GM19463 (cell line): ENCODE measurements at regions not wholly inside any gene's neighbourhood (a gene's known extent, or its start where the extent isn't known, plus 50 kb on each side); places are given as distances from the start of the nearest gene placed in this dataset.

ENCODE experiments used
- ATAC-seq: cut with Tn5 transposase; IDR thresholded peaks from one replicate; pipeline ENCODE4 v1.9.1; 2021; ENCODE audit warnings: mild to moderate bottlenecking, moderate library complexity; ENCODE audit not compliant: unreplicated experiment

GRCh38 chr5:74918232-74918669 lies 52.1 kb upstream of the FAM169A start:
- ATAC-seq = no peak

DNA sequence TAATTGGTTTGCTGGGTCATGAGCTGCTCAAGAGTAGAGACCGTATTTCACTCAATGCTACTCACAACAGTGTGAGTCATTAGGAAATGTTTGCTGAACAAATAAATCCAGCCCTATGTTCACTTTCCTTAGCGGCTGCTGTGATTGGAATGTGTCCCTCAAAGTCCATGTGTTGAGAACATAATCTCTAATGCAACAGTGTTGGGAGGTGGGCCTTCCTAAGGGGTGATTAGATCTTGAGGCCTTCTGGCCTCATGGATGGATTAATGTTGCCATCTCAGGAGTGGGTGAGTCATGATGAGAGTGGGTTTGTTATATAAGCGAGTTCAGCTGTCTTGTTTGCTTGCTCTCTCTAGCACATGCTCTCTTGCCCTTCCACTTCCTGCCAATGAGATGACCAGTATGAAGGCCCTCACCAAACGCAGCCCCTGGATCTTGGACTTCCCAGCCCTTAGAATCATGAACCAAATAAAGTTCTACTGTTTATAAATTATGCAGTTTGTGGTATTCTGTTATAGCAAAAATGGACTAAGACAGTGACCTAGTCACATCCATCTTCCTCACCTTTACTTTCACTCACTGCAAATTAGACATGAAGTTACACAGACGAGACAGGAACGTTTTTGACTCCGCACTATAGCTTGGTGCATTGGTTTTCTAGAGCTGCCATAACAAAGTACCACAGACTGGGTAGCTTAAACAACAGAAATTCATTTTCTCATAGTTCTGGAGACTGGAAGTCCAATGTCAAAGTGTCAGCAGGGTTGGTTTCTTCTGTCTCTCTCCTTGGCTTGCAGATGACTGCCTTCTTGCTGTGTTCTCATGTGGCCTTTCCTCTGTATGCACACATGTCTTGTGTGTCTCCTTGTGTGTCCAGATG lies 50.9 kb upstream of the FAM169A start:
- ATAC-seq = no peak
